KMS-11 (cell line): ENCODE measurements at regions not wholly inside any gene's neighbourhood (a gene's known extent, or its start where the extent isn't known, plus 50 kb on each side); places are given as distances from the start of the nearest gene placed in this dataset.

Source experiments
- H2AFZ ChIP-seq: fragments of 200-600 bp; sonication (generic); 2 replicates; pipeline ENCODE4 v1.6.1; 2016; ENCODE audit warnings: antibody characterized with exemption, mixed run types, low read depth
- H3K27ac ChIP-seq: fragments of 200-600 bp; sonication (generic); 2 replicates; pipeline ENCODE4 v1.6.1; 2016; ENCODE audit warnings: mild to moderate bottlenecking, mixed run types
- H3K27me3 ChIP-seq: fragments of 200-600 bp; sonication (generic); 2 replicates; pipeline ENCODE4 v1.6.1; 2017; ENCODE audit warnings: mild to moderate bottlenecking, low read depth, mixed run types, moderate library complexity; ENCODE audit not compliant: insufficient read depth
- H3K36me3 ChIP-seq: fragments of 200-600 bp; sonication (generic); 2 replicates; pipeline ENCODE4 v1.6.1; 2017; ENCODE audit warnings: mild to moderate bottlenecking, mixed run types; ENCODE audit not compliant: insufficient read depth
- H3K4me1 ChIP-seq: fragments of 200-600 bp; sonication (generic); 2 replicates; pipeline ENCODE4 v1.6.1; 2016; ENCODE audit warnings: mild to moderate bottlenecking, low read depth, mixed run types; ENCODE audit not compliant: poor library complexity, severe bottlenecking
- H3K4me2 ChIP-seq: fragments of 200-600 bp; sonication (generic); 2 replicates; pipeline ENCODE4 v1.7.0; 2016; ENCODE audit warnings: mild to moderate bottlenecking, mixed run types
- H3K4me3 ChIP-seq: fragments of 200-600 bp; sonication (generic); IDR thresholded peaks from 2 replicates; pipeline ENCODE4 v1.6.1; 2017; ENCODE audit warnings: low read depth, low read length, mixed read lengths; ENCODE audit not compliant: insufficient read depth
- H3K79me2 ChIP-seq: fragments of 200-600 bp; sonication (generic); 2 replicates; pipeline ENCODE4 v1.6.1; 2016; ENCODE audit warnings: low read depth, mixed run types; ENCODE audit not compliant: insufficient read depth
- H3K9ac ChIP-seq: fragments of 200-600 bp; sonication (generic); 2 replicates; pipeline ENCODE4 v1.6.1; 2016; ENCODE audit warnings: mild to moderate bottlenecking, mixed run types
- H4K20me1 ChIP-seq: fragments of 200-600 bp; sonication (generic); 2 replicates; pipeline ENCODE4 v1.6.1; 2016; ENCODE audit warnings: mild to moderate bottlenecking, mixed run types; ENCODE audit not compliant: insufficient read depth
- TF ChIP-seq, protein P1 (sequence below): fragments of 200-600 bp; sonication (generic); conservative IDR thresholded peaks from 2 replicates; pipeline ENCODE4 v1.6.1; 2017; ENCODE audit warnings: low read depth, mild to moderate bottlenecking, antibody characterized with exemption, low read length, moderate library complexity, mixed read lengths

DNA sequence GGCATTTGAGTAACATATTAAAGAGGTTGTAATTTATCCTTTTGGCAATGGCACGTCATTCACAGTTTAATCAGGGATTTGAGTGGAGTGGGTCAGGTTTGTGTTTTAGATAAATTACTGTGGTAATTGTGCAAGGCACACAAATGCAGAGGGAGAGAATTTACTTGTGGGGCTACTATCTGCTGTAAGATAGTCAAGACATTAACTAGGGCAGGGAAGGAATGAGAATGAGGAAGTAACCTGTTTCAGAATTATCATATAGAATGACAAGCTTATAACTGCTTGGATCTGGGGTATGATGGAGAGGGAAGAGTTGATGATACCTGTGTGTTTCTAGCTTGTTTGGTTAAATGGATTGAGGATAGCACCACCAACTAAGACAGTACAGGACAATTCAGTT lies 58.9 kb upstream of the ZSWIM2 start:
- no peak overlapping the region for H3K27ac ChIP-seq
- no peak overlapping the region for H3K4me3 ChIP-seq
- H3K79me2 ChIP-seq = no peaks in the 10 kb centered on the region
- TF ChIP-seq, protein P1, sequence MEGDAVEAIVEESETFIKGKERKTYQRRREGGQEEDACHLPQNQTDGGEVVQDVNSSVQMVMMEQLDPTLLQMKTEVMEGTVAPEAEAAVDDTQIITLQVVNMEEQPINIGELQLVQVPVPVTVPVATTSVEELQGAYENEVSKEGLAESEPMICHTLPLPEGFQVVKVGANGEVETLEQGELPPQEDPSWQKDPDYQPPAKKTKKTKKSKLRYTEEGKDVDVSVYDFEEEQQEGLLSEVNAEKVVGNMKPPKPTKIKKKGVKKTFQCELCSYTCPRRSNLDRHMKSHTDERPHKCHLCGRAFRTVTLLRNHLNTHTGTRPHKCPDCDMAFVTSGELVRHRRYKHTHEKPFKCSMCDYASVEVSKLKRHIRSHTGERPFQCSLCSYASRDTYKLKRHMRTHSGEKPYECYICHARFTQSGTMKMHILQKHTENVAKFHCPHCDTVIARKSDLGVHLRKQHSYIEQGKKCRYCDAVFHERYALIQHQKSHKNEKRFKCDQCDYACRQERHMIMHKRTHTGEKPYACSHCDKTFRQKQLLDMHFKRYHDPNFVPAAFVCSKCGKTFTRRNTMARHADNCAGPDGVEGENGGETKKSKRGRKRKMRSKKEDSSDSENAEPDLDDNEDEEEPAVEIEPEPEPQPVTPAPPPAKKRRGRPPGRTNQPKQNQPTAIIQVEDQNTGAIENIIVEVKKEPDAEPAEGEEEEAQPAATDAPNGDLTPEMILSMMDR = no peak
- H4K20me1 ChIP-seq = no peaks in the 10 kb centered on the region
- no peaks in the 10 kb centered on the region for H3K27me3 ChIP-seq
- H3K4me1 ChIP-seq = peaks cover 11% of the 10 kb centered on the region
- no peaks in the 10 kb centered on the region for H3K36me3 ChIP-seq
- no peak overlapping the region for H3K9ac ChIP-seq
- no peak overlapping the region for H3K4me2 ChIP-seq
- no peak overlapping the region for H2AFZ ChIP-seq

- Histone ChIP-seq H3K79me2 (no peaks in the 10 kb centered on the region), H3K9ac (no peak overlapping the region), H3K4me2 (no peak overlapping the region), H2AFZ (no peak overlapping the region), H4K20me1 (no peaks in the 10 kb centered on the region), H3K4me3 (no peak overlapping the region), H3K27me3 (no peaks in the 10 kb centered on the region), H3K36me3 (no peaks in the 10 kb centered on the region), H3K4me1 (peaks cover 13% of the 10 kb centered on the region), H3K27ac (no peak overlapping the region)
- TF ChIP-seq, protein P1 = peak; percentile 89
These were observed 54.2 kb upstream of the ZSWIM2 start for GRCh38 chr2:186903216-186903615.
